SK-N-SH (cell line): ENCODE measurements at regions not wholly inside any gene's neighbourhood (a gene's known extent, or its start where the extent isn't known, plus 50 kb on each side); places are given as distances from the start of the nearest gene placed in this dataset.

ENCODE experiments used
- CTCF ChIA-PET: fragments of 300-600, 350-600 bp; formaldehyde crosslinking; extraction: SDS; loops from one replicate; lab custom pipeline; 2021; lab: Yijun Ruan, JAX
- POLR2A ChIA-PET: fragments of 350-600 bp; sonication (Branson Sonifier 250); formaldehyde crosslinking; extraction: SDS; loops from one replicate; lab custom pipeline; 2020; ENCODE audit warnings: antibody characterized with exemption, inconsistent platforms; lab: Yijun Ruan, JAX
- DNase-seq: peaks from one replicate; pipeline ENCODE4 v3.0.0; 2012
- H2AFZ ChIP-seq: fragments of 200-600 bp; sonication (generic); 2 replicates; pipeline ENCODE4 v1.8.1; 2016; ENCODE audit warnings: antibody characterized with exemption, mild to moderate bottlenecking, low read depth
- H3F3A ChIP-seq: fragments of 200-600 bp; sonication (generic); replicated peaks from 2 replicates; pipeline ENCODE3; 2016; ENCODE audit warnings: antibody characterized with exemption, mild to moderate bottlenecking; ENCODE audit not compliant: insufficient read depth
- H3K27ac ChIP-seq, 2 experiments: fragments of 200-500 bp in 1 of 2; fragments of 200-600 bp in 1 of 2; sonication (Bioruptor generic) in 1 of 2; sonication (generic), shearing (Covaris generic) in 1 of 2; 2 replicates each; pipeline versions ENCODE4 v1.5.1 to v1.6.1; 2014 to 2016; ENCODE audit warnings: low read depth in 2 of 2, inconsistent platforms in 1 of 2, low read length in 1 of 2, mild to moderate bottlenecking in 1 of 2, mixed read lengths in 1 of 2
- H3K27me3 ChIP-seq: fragments of 200-600 bp; sonication (generic), shearing (Covaris generic); 2 replicates; pipeline ENCODE4 v1.6.1; 2016; ENCODE audit warnings: mixed run types; ENCODE audit not compliant: insufficient read depth
- H3K36me3 ChIP-seq, 2 experiments: fragments of 200-500 bp in 1 of 2; fragments of 200-600 bp in 1 of 2; sonication (Bioruptor generic) in 1 of 2; sonication (generic) in 1 of 2; replicated peaks in 1 of 2; 2 replicates each; pipeline versions ENCODE3 to v1.5.1; 2014 to 2016; ENCODE audit warnings: low read length in 1 of 2, mild to moderate bottlenecking in 1 of 2; ENCODE audit not compliant: insufficient read depth in 2 of 2, control insufficient read depth in 1 of 2
- H3K4me1 ChIP-seq, 2 experiments: fragments of 200-500 bp in 1 of 2; fragments of 200-600 bp in 1 of 2; sonication (Bioruptor generic) in 1 of 2; sonication (generic), shearing (Covaris generic) in 1 of 2; 2 replicates each; pipeline versions ENCODE4 v1.5.1 to v1.6.1; 2014 to 2016; ENCODE audit warnings: low read depth in 1 of 2, low read length in 1 of 2, mixed run types in 1 of 2; ENCODE audit not compliant: insufficient read depth in 2 of 2, control insufficient read depth in 1 of 2
- H3K4me2 ChIP-seq: fragments of 200-600 bp; sonication (generic), shearing (Covaris generic); 2 replicates; pipeline ENCODE4 v1.6.1; 2017; ENCODE audit warnings: mixed run types
- H3K4me3 ChIP-seq, 2 experiments: fragments of 200-500 bp in 1 of 2; fragments of 200-600 bp in 1 of 2; sonication (Bioruptor generic) in 1 of 2; sonication (generic), shearing (Covaris generic) in 1 of 2; 2 replicates each; pipeline versions ENCODE4 v1.5.1 to v1.8.1; 2014 to 2016; ENCODE audit warnings: low read depth in 2 of 2, inconsistent platforms in 1 of 2, low read length in 1 of 2, mild to moderate bottlenecking in 1 of 2, mixed read lengths in 1 of 2, moderate library complexity in 1 of 2
- H3K79me2 ChIP-seq: fragments of 200-600 bp; sonication (generic); 2 replicates; pipeline ENCODE4 v1.8.1; 2017; ENCODE audit warnings: mild to moderate bottlenecking; ENCODE audit not compliant: insufficient read depth
- H3K9ac ChIP-seq: fragments of 200-600 bp; sonication (generic); 2 replicates; pipeline ENCODE4 v1.6.1; 2017; ENCODE audit warnings: mixed run types
- H3K9me2 ChIP-seq: fragments of 200-600 bp; sonication (generic); 2 replicates; pipeline ENCODE4 v1.6.1; 2017; ENCODE audit warnings: mixed run types
- H3K9me3 ChIP-seq: fragments of 200-600 bp; sonication (generic); 2 replicates; pipeline ENCODE4 v1.6.1; 2017; ENCODE audit warnings: mixed run types, mild to moderate bottlenecking, moderate library complexity
- H4K20me1 ChIP-seq: fragments of 200-600 bp; sonication (generic); 2 replicates; pipeline ENCODE4 v1.6.1; 2017; ENCODE audit warnings: mild to moderate bottlenecking, mixed run types; ENCODE audit not compliant: insufficient read depth
- CHD2 ChIP-seq: fragments of 150-350 bp; IDR thresholded peaks from 2 replicates; pipeline ENCODE4 v1.6.1; 2018; ENCODE audit warnings: low read length; ENCODE audit not compliant: partially characterized antibody
- EP300 ChIP-seq, 2 experiments: IDR thresholded peaks; 2 replicates each; pipeline versions ENCODE4 v1.4.0 to v1.6.1; 2012; ENCODE audit warnings: borderline replicate concordance in 1 of 2, low read depth in 1 of 2, low read length in 1 of 2
- FOSL2 ChIP-seq: IDR thresholded peaks from 2 replicates; pipeline ENCODE4 v1.4.0; 2012; ENCODE audit warnings: low read depth, mild to moderate bottlenecking, moderate library complexity, borderline replicate concordance
- FOXJ3 ChIP-seq: sonication (generic); formaldehyde crosslinking; IDR thresholded peaks from 2 replicates; pipeline ENCODE4 v1.5.1; 2020; ENCODE audit warnings: mild to moderate bottlenecking, missing genetic modification reagents
- GABPA ChIP-seq: IDR thresholded peaks from 2 replicates; pipeline ENCODE4 v1.4.0; 2012; ENCODE audit warnings: low read depth, mild to moderate bottlenecking
- GATA2 ChIP-seq: sonication (generic); formaldehyde crosslinking; IDR thresholded peaks from 2 replicates; pipeline ENCODE4 v1.5.0; 2020; ENCODE audit warnings: mild to moderate bottlenecking, missing genetic modification reagents
- NFIC ChIP-seq: IDR thresholded peaks from 2 replicates; pipeline ENCODE4 v1.4.0; 2012; ENCODE audit warnings: borderline replicate concordance
- NRF1 ChIP-seq: IDR thresholded peaks from 2 replicates; pipeline ENCODE4 v1.6.1; 2012; ENCODE audit warnings: low read depth, mild to moderate bottlenecking, low read length
- POLR2AphosphoS5 ChIP-seq: IDR thresholded peaks from 2 replicates; pipeline ENCODE4 v1.6.1; 2012; ENCODE audit warnings: low read depth, low read length
- RAD21 ChIP-seq: IDR thresholded peaks from 2 replicates; pipeline ENCODE4 v1.6.1; 2012; ENCODE audit warnings: mild to moderate bottlenecking, low read length
- RCOR1 ChIP-seq: fragments of 150-350 bp; IDR thresholded peaks from 2 replicates; pipeline ENCODE4 v1.6.1; 2017; ENCODE audit warnings: antibody characterized with exemption, low read length
- RXRA ChIP-seq: IDR thresholded peaks from 2 replicates; pipeline ENCODE4 v1.4.0; 2012; ENCODE audit warnings: low read depth, mild to moderate bottlenecking, borderline replicate concordance
- TAF1 ChIP-seq: IDR thresholded peaks from 2 replicates; pipeline ENCODE4 v1.6.1; 2012; ENCODE audit warnings: low read depth, mild to moderate bottlenecking, low read length, moderate library complexity, borderline replicate concordance
- WGBS: methylation state at CpG from one replicate; pipeline ENCODE4 v1.1.6; 2017; ENCODE audit warnings: low lambda C conversion rate; 5-methylcytosine and 5-hydroxymethylcytosine counted together
- TF ChIP-seq, protein P1 (sequence below): fragments of 200-600 bp; sonication (generic); IDR thresholded peaks from 2 replicates; pipeline ENCODE4 v1.6.1; 2017; ENCODE audit warnings: antibody characterized with exemption, mild to moderate bottlenecking, moderate library complexity
- TF ChIP-seq, protein P2 (sequence below): IDR thresholded peaks from 2 replicates; pipeline ENCODE4 v1.4.0; 2012; ENCODE audit warnings: low read depth
- TF ChIP-seq, protein P3 (sequence below): fragments of 150-350 bp; IDR thresholded peaks from 2 replicates; pipeline ENCODE4 v1.6.1; 2017; ENCODE audit warnings: antibody characterized with exemption, low read length, low read depth, borderline replicate concordance
- TF ChIP-seq, protein P4 (sequence below): IDR thresholded peaks from 2 replicates; pipeline ENCODE4 v1.4.0; 2012; ENCODE audit warnings: low read depth, borderline replicate concordance
- TF ChIP-seq, protein P5 (sequence below): IDR thresholded peaks from 2 replicates; pipeline ENCODE4; 2012

DNA sequence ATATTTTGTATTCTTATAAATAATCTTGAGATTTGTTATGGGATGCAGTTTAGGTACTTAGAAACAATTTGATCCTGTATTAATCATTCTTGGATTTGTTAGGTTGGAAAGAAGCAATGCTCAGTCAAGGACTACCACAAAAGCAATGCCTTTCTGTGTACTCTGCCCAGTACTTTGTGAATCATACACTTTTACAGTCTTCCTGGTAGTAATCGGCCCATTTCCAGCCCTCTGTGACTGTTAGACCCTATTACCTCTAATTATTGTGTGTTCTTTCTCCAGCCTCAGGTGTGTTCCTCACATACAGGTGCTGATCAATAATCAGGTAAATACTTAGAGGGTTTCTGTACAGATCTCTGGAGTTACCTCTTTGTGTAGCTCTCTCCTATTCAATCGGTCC lies 609.0 kb downstream of the KCNH5 start:
- Histone ChIP-seq H3K9me3 (peaks cover 11% of the 10 kb centered on the region), H3K4me2 (no peak overlapping the region), H3K9ac (no peak overlapping the region), H3K27me3 (no peaks in the 10 kb centered on the region), H2AFZ (no peak overlapping the region), H3K27ac (no peak overlapping the region), H4K20me1 (no peaks in the 10 kb centered on the region), H3K9me2 (no peaks in the 10 kb centered on the region), H3F3A (no peaks in the 10 kb centered on the region), H3K4me1 (no peaks in the 10 kb centered on the region), H3K36me3 (no peaks in the 10 kb centered on the region), H3K4me3 (no peak overlapping the region), H3K79me2 (no peaks in the 10 kb centered on the region)
- TF ChIP-seq EP300 (IDR thresholded peaks at IDR 0.05; ENCODE audit: borderline replicate concordance in 1 of 2, low read depth in 1 of 2, low read length in 1 of 2) (no peak), RCOR1 (no peak), POLR2AphosphoS5 (no peak), FOXJ3 (CRISPR knock-in tag) (no peak), GABPA (no peak)
- TF ChIP-seq, protein P1, sequence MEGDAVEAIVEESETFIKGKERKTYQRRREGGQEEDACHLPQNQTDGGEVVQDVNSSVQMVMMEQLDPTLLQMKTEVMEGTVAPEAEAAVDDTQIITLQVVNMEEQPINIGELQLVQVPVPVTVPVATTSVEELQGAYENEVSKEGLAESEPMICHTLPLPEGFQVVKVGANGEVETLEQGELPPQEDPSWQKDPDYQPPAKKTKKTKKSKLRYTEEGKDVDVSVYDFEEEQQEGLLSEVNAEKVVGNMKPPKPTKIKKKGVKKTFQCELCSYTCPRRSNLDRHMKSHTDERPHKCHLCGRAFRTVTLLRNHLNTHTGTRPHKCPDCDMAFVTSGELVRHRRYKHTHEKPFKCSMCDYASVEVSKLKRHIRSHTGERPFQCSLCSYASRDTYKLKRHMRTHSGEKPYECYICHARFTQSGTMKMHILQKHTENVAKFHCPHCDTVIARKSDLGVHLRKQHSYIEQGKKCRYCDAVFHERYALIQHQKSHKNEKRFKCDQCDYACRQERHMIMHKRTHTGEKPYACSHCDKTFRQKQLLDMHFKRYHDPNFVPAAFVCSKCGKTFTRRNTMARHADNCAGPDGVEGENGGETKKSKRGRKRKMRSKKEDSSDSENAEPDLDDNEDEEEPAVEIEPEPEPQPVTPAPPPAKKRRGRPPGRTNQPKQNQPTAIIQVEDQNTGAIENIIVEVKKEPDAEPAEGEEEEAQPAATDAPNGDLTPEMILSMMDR = no peak
- WGBS = 11% methylated on average over 2 of the region's 2 CpGs
- ChIA-PET POLR2A (no interaction called here), CTCF (no interaction called here)
- DNase-seq = no peak

DNA sequence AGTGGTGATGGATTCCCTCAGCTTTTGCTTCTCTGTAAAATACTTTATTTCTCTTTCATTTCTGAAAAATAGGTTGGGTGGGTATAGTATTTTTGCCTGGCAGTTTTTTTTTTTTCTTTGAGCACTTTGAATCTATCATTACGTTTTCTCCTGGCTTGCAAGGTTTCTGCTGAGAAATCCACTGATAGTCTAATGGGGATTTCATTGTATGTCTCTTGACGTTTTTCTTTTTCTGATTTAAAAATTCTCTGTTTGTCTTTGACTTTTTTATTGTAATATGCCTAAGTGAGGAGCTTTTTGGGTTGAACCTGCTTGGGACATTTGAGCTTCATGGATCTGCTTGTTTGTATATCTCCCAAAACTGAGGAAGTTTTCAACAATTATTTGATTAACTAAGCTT lies 606.0 kb downstream of the KCNH5 start:
- no peak for TF ChIP-seq NFIC
- TF ChIP-seq, protein P2, sequence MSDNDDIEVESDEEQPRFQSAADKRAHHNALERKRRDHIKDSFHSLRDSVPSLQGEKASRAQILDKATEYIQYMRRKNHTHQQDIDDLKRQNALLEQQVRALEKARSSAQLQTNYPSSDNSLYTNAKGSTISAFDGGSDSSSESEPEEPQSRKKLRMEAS = no peak
- TF ChIP-seq, protein P3, sequence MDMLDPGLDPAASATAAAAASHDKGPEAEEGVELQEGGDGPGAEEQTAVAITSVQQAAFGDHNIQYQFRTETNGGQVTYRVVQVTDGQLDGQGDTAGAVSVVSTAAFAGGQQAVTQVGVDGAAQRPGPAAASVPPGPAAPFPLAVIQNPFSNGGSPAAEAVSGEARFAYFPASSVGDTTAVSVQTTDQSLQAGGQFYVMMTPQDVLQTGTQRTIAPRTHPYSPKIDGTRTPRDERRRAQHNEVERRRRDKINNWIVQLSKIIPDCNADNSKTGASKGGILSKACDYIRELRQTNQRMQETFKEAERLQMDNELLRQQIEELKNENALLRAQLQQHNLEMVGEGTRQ = no peak
- TF ChIP-seq FOSL2 = no peak
- TF ChIP-seq, protein P4, sequence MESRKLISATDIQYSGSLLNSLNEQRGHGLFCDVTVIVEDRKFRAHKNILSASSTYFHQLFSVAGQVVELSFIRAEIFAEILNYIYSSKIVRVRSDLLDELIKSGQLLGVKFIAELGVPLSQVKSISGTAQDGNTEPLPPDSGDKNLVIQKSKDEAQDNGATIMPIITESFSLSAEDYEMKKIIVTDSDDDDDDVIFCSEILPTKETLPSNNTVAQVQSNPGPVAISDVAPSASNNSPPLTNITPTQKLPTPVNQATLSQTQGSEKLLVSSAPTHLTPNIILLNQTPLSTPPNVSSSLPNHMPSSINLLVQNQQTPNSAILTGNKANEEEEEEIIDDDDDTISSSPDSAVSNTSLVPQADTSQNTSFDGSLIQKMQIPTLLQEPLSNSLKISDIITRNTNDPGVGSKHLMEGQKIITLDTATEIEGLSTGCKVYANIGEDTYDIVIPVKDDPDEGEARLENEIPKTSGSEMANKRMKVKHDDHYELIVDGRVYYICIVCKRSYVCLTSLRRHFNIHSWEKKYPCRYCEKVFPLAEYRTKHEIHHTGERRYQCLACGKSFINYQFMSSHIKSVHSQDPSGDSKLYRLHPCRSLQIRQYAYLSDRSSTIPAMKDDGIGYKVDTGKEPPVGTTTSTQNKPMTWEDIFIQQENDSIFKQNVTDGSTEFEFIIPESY = no peak
- no peak for TF ChIP-seq CHD2
- no peak for TF ChIP-seq TAF1
- TF ChIP-seq RXRA = no peak
- TF ChIP-seq GATA2 (CRISPR knock-in tag) = no peak
- TF ChIP-seq NRF1 = no peak
- TF ChIP-seq, protein P5, sequence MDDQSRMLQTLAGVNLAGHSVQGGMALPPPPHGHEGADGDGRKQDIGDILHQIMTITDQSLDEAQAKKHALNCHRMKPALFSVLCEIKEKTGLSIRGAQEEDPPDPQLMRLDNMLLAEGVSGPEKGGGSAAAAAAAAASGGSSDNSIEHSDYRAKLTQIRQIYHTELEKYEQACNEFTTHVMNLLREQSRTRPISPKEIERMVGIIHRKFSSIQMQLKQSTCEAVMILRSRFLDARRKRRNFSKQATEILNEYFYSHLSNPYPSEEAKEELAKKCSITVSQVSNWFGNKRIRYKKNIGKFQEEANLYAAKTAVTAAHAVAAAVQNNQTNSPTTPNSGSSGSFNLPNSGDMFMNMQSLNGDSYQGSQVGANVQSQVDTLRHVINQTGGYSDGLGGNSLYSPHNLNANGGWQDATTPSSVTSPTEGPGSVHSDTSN = no peak
- no peak for TF ChIP-seq RAD21
- Histone ChIP-seq H2AFZ (no peak overlapping the region), H3K27ac (no peak overlapping the region), H3K9ac (no peak overlapping the region), H3K4me3 (no peak overlapping the region), H3K79me2 (no peaks in the 10 kb centered on the region), H3K36me3 (no peaks in the 10 kb centered on the region), H3K4me1 (peaks cover 0 to 3% of the 10 kb centered on the region in 2 experiments; a peak in 1 of 4 replicates), H3K4me2 (no peak overlapping the region), H3F3A (peaks cover 4% of the 10 kb centered on the region), H3K9me3 (peaks cover 11% of the 10 kb centered on the region), H4K20me1 (no peaks in the 10 kb centered on the region), H3K9me2 (no peaks in the 10 kb centered on the region), H3K27me3 (no peaks in the 10 kb centered on the region)
- ChIA-PET POLR2A (interaction anchor here (0.6 kb wide), 1 partner anchor 232 kb away, joined by 3 read pairs; no protein-coding TSS in a partner anchor), CTCF (no interaction called here)
- 0% methylated on average over 2 of the region's 2 CpGs for WGBS
- DNase-seq = no peak
